ENCODE measurements at regions not wholly inside any gene's neighbourhood (a gene's known extent, or its start where the extent isn't known, plus 50 kb on each side); places are given as distances from the start of the nearest gene placed in this dataset.

GRCh38 chr13:97700306-97700848 is 253.1 kb upstream of the IPO5 start:
- Histone ChIP-seq H3K4me3 (ENCODE audit: low read length in 3 of 3) (no peak overlapping the region), H3K27ac (ENCODE audit: low read depth, low read length) (no peak overlapping the region), H3K9me3 (ENCODE audit: control insufficient read depth in 3 of 3, low read length in 3 of 3) (no peaks in the 10 kb centered on the region), H3K27me3 (ENCODE audit: control insufficient read depth in 3 of 3, insufficient read depth in 3 of 3, low read length in 3 of 3) (peaks cover 0 to 4% (median 0%) of the 10 kb centered on the region in 3 donors), H3K4me1 (ENCODE audit: control insufficient read depth in 3 of 3, insufficient read depth in 3 of 3, low read length in 3 of 3) (no peaks in the 10 kb centered on the region), H3K36me3 (ENCODE audit: control insufficient read depth in 3 of 3, insufficient read depth in 3 of 3, low read length in 3 of 3) (no peaks in the 10 kb centered on the region), H3K9ac (ENCODE audit: low read depth in 1 of 3, low read length in 3 of 3) (no peak overlapping the region)

- Histone ChIP-seq H3K27me3 (ENCODE audit: control insufficient read depth in 3 of 3, insufficient read depth in 3 of 3, low read length in 3 of 3) (no peaks in the 10 kb centered on the region), H3K4me3 (ENCODE audit: low read length in 3 of 3) (no peak overlapping the region), H3K27ac (ENCODE audit: low read depth, low read length) (no peak overlapping the region), H3K9me3 (ENCODE audit: control insufficient read depth in 3 of 3, low read length in 3 of 3) (no peaks in the 10 kb centered on the region), H3K9ac (ENCODE audit: low read depth in 1 of 3, low read length in 3 of 3) (no peak overlapping the region), H3K4me1 (ENCODE audit: control insufficient read depth in 3 of 3, insufficient read depth in 3 of 3, low read length in 3 of 3) (no peaks in the 10 kb centered on the region), H3K36me3 (ENCODE audit: control insufficient read depth in 3 of 3, insufficient read depth in 3 of 3, low read length in 3 of 3) (no peaks in the 10 kb centered on the region)
Measured at GRCh38 chr13:97702614-97703013, 250.9 kb upstream of the IPO5 start.

GRCh38 chr13:97710797-97711196 is 242.7 kb upstream of the IPO5 start:
- Histone ChIP-seq H3K9me3 (ENCODE audit: control insufficient read depth in 3 of 3, low read length in 3 of 3) (peaks cover 0 to 3% (median 0%) of the 10 kb centered on the region in 3 donors), H3K4me1 (ENCODE audit: control insufficient read depth in 3 of 3, insufficient read depth in 3 of 3, low read length in 3 of 3) (no peaks in the 10 kb centered on the region), H3K27ac (ENCODE audit: low read depth, low read length) (no peak overlapping the region), H3K4me3 (ENCODE audit: low read length in 3 of 3) (no peak overlapping the region), H3K36me3 (ENCODE audit: control insufficient read depth in 3 of 3, insufficient read depth in 3 of 3, low read length in 3 of 3) (no peaks in the 10 kb centered on the region), H3K9ac (ENCODE audit: low read depth in 1 of 3, low read length in 3 of 3) (no peak overlapping the region), H3K27me3 (ENCODE audit: control insufficient read depth in 3 of 3, insufficient read depth in 3 of 3, low read length in 3 of 3) (no peaks in the 10 kb centered on the region)

- Histone ChIP-seq H3K4me1 (ENCODE audit: control insufficient read depth in 3 of 3, insufficient read depth in 3 of 3, low read length in 3 of 3) (no peaks in the 10 kb centered on the region), H3K9me3 (ENCODE audit: control insufficient read depth in 3 of 3, low read length in 3 of 3) (peaks cover 0 to 3% (median 0%) of the 10 kb centered on the region in 3 donors), H3K9ac (ENCODE audit: low read depth in 1 of 3, low read length in 3 of 3) (no peak overlapping the region), H3K27ac (ENCODE audit: low read depth, low read length) (no peak overlapping the region), H3K36me3 (ENCODE audit: control insufficient read depth in 3 of 3, insufficient read depth in 3 of 3, low read length in 3 of 3) (no peaks in the 10 kb centered on the region), H3K27me3 (ENCODE audit: control insufficient read depth in 3 of 3, insufficient read depth in 3 of 3, low read length in 3 of 3) (no peaks in the 10 kb centered on the region), H3K4me3 (ENCODE audit: low read length in 3 of 3) (no peak overlapping the region)
Measured at GRCh38 chr13:97712770-97713169, 240.7 kb upstream of the IPO5 start.

GRCh38 chr13:97715763-97716162 is 237.7 kb upstream of the IPO5 start:
- Histone ChIP-seq H3K9ac (ENCODE audit: low read depth in 1 of 3, low read length in 3 of 3) (no peak overlapping the region), H3K27ac (ENCODE audit: low read depth, low read length) (no peak overlapping the region), H3K27me3 (ENCODE audit: control insufficient read depth in 3 of 3, insufficient read depth in 3 of 3, low read length in 3 of 3) (no peaks in the 10 kb centered on the region), H3K4me3 (ENCODE audit: low read length in 3 of 3) (no peak overlapping the region), H3K4me1 (ENCODE audit: control insufficient read depth in 3 of 3, insufficient read depth in 3 of 3, low read length in 3 of 3) (no peaks in the 10 kb centered on the region), H3K36me3 (ENCODE audit: control insufficient read depth in 3 of 3, insufficient read depth in 3 of 3, low read length in 3 of 3) (no peaks in the 10 kb centered on the region), H3K9me3 (ENCODE audit: control insufficient read depth in 3 of 3, low read length in 3 of 3) (peaks cover 0 to 3% (median 0%) of the 10 kb centered on the region in 3 donors)

- no peaks in the 10 kb centered on the region for H3K4me1 ChIP-seq (ENCODE audit: control insufficient read depth in 3 of 3, insufficient read depth in 3 of 3, low read length in 3 of 3)
- no peaks in the 10 kb centered on the region for H3K36me3 ChIP-seq (ENCODE audit: control insufficient read depth in 3 of 3, insufficient read depth in 3 of 3, low read length in 3 of 3)
- H3K9me3 ChIP-seq (ENCODE audit: control insufficient read depth in 3 of 3, low read length in 3 of 3): peaks cover 0 to 3% (median 0%) of the 10 kb centered on the region in 3 donors
- H3K9ac ChIP-seq (ENCODE audit: low read depth in 1 of 3, low read length in 3 of 3): no peak overlapping the region
- H3K27me3 ChIP-seq (ENCODE audit: control insufficient read depth in 3 of 3, insufficient read depth in 3 of 3, low read length in 3 of 3): no peaks in the 10 kb centered on the region
- no peak overlapping the region for H3K4me3 ChIP-seq (ENCODE audit: low read length in 3 of 3)
- no peak overlapping the region for H3K27ac ChIP-seq (ENCODE audit: low read depth, low read length)
Measured at GRCh38 chr13:97716746-97717145, 236.7 kb upstream of the IPO5 start.

GRCh38 chr13:97719736-97720135 is 233.7 kb upstream of the IPO5 start:
- Histone ChIP-seq H3K27me3 (ENCODE audit: control insufficient read depth in 3 of 3, insufficient read depth in 3 of 3, low read length in 3 of 3) (no peaks in the 10 kb centered on the region), H3K9me3 (ENCODE audit: control insufficient read depth in 3 of 3, low read length in 3 of 3) (no peaks in the 10 kb centered on the region), H3K4me1 (ENCODE audit: control insufficient read depth in 3 of 3, insufficient read depth in 3 of 3, low read length in 3 of 3) (no peaks in the 10 kb centered on the region), H3K4me3 (ENCODE audit: low read length in 3 of 3) (no peak overlapping the region), H3K27ac (ENCODE audit: low read depth, low read length) (no peak overlapping the region), H3K9ac (ENCODE audit: low read depth in 1 of 3, low read length in 3 of 3) (no peak overlapping the region), H3K36me3 (ENCODE audit: control insufficient read depth in 3 of 3, insufficient read depth in 3 of 3, low read length in 3 of 3) (no peaks in the 10 kb centered on the region)

- no peaks in the 10 kb centered on the region for H3K4me1 ChIP-seq (ENCODE audit: control insufficient read depth in 3 of 3, insufficient read depth in 3 of 3, low read length in 3 of 3)
- no peak overlapping the region for H3K4me3 ChIP-seq (ENCODE audit: low read length in 3 of 3)
- H3K27me3 ChIP-seq (ENCODE audit: control insufficient read depth in 3 of 3, insufficient read depth in 3 of 3, low read length in 3 of 3): no peaks in the 10 kb centered on the region
- no peaks in the 10 kb centered on the region for H3K36me3 ChIP-seq (ENCODE audit: control insufficient read depth in 3 of 3, insufficient read depth in 3 of 3, low read length in 3 of 3)
- H3K27ac ChIP-seq (ENCODE audit: low read depth, low read length): no peak overlapping the region
- no peaks in the 10 kb centered on the region for H3K9me3 ChIP-seq (ENCODE audit: control insufficient read depth in 3 of 3, low read length in 3 of 3)
- H3K9ac ChIP-seq (ENCODE audit: low read depth in 1 of 3, low read length in 3 of 3): no peak overlapping the region
Measured at GRCh38 chr13:97720896-97721295, 232.6 kb upstream of the IPO5 start.

GRCh38 chr13:97723655-97724054 is 229.8 kb upstream of the IPO5 start:
- no peak overlapping the region for H3K27ac ChIP-seq (ENCODE audit: low read depth, low read length)
- no peaks in the 10 kb centered on the region for H3K27me3 ChIP-seq (ENCODE audit: control insufficient read depth in 3 of 3, insufficient read depth in 3 of 3, low read length in 3 of 3)
- no peaks in the 10 kb centered on the region for H3K36me3 ChIP-seq (ENCODE audit: control insufficient read depth in 3 of 3, insufficient read depth in 3 of 3, low read length in 3 of 3)
- no peak overlapping the region for H3K9ac ChIP-seq (ENCODE audit: low read depth in 1 of 3, low read length in 3 of 3)
- no peak overlapping the region for H3K4me3 ChIP-seq (ENCODE audit: low read length in 3 of 3)
- H3K9me3 ChIP-seq (ENCODE audit: control insufficient read depth in 3 of 3, low read length in 3 of 3): no peaks in the 10 kb centered on the region
- H3K4me1 ChIP-seq (ENCODE audit: control insufficient read depth in 3 of 3, insufficient read depth in 3 of 3, low read length in 3 of 3): no peaks in the 10 kb centered on the region

- no peak overlapping the region for H3K27ac ChIP-seq (ENCODE audit: low read depth, low read length)
- no peak overlapping the region for H3K9ac ChIP-seq (ENCODE audit: low read depth in 1 of 3, low read length in 3 of 3)
- H3K9me3 ChIP-seq (ENCODE audit: control insufficient read depth in 3 of 3, low read length in 3 of 3): no peaks in the 10 kb centered on the region
- no peak overlapping the region for H3K4me3 ChIP-seq (ENCODE audit: low read length in 3 of 3)
- no peaks in the 10 kb centered on the region for H3K36me3 ChIP-seq (ENCODE audit: control insufficient read depth in 3 of 3, insufficient read depth in 3 of 3, low read length in 3 of 3)
- H3K27me3 ChIP-seq (ENCODE audit: control insufficient read depth in 3 of 3, insufficient read depth in 3 of 3, low read length in 3 of 3): no peaks in the 10 kb centered on the region
- no peaks in the 10 kb centered on the region for H3K4me1 ChIP-seq (ENCODE audit: control insufficient read depth in 3 of 3, insufficient read depth in 3 of 3, low read length in 3 of 3)
Measured at GRCh38 chr13:97724450-97724849, 229.0 kb upstream of the IPO5 start.

Measured in skeletal muscle tissue (tissue), 3 donors.